GM23338 (cell line): ENCODE measurements at regions not wholly inside any gene's neighbourhood (a gene's known extent, or its start where the extent isn't known, plus 50 kb on each side); places are given as distances from the start of the nearest gene placed in this dataset.

ENCODE experiments used
- ATAC-seq: fragments of 200-7000 bp; cut with Tn5 transposase; 3 replicates; pipeline ENCODE4 v1.9.1; 2020
- DNase-seq: peaks from one replicate; pipeline ENCODE4 v3.0.0-alpha.2; 2015; ENCODE audit warnings: low spot score
- H2AFZ ChIP-seq: fragments of 200-600 bp; sonication (generic); 2 replicates; pipeline ENCODE4 v1.8.0; 2016; ENCODE audit warnings: antibody characterized with exemption, mild to moderate bottlenecking, moderate library complexity
- H3F3A ChIP-seq: fragments of 200-600 bp; sonication (generic); replicated peaks from 2 replicates; pipeline ENCODE4 v1.8.0; 2017; ENCODE audit warnings: antibody characterized with exemption, mixed run types, low read depth
- H3K27ac ChIP-seq: fragments of 200-600 bp; sonication (generic); 2 replicates; pipeline ENCODE4 v1.6.1; 2016; ENCODE audit warnings: low read depth
- H3K27me3 ChIP-seq: fragments of 200-600 bp; sonication (generic); 2 replicates; pipeline ENCODE4 v1.8.0; 2016; ENCODE audit warnings: mild to moderate bottlenecking, mixed run types, moderate library complexity; ENCODE audit not compliant: insufficient read depth
- H3K36me3 ChIP-seq: fragments of 200-600 bp; sonication (generic); 2 replicates; pipeline ENCODE4 v1.8.0; 2016; ENCODE audit warnings: mild to moderate bottlenecking; ENCODE audit not compliant: insufficient read depth
- H3K4me1 ChIP-seq: fragments of 200-600 bp; sonication (generic); 2 replicates; pipeline ENCODE4 v1.8.0; 2016; ENCODE audit warnings: mild to moderate bottlenecking, moderate library complexity; ENCODE audit not compliant: insufficient read depth
- H3K4me2 ChIP-seq: fragments of 200-600 bp; sonication (generic); 2 replicates; pipeline ENCODE4 v1.7.1; 2017; ENCODE audit warnings: mixed run types
- H3K4me3 ChIP-seq: fragments of 200-600 bp; sonication (generic); 2 replicates; pipeline ENCODE4 v1.6.1; 2016; ENCODE audit warnings: mixed run types
- H3K79me2 ChIP-seq: fragments of 200-600 bp; sonication (generic); replicated peaks from 2 replicates; pipeline ENCODE4 v1.8.0; 2017; ENCODE audit warnings: mild to moderate bottlenecking; ENCODE audit not compliant: insufficient read depth
- H3K9me2 ChIP-seq: fragments of 200-600 bp; sonication (generic); 2 replicates; pipeline ENCODE4 v1.8.0; 2017; ENCODE audit not compliant: insufficient read depth
- H4K20me1 ChIP-seq: fragments of 200-600 bp; sonication (generic); replicated peaks from 2 replicates; pipeline ENCODE4 v1.8.0; 2017; ENCODE audit warnings: mild to moderate bottlenecking; ENCODE audit not compliant: insufficient read depth
- H3K27ac Mint-ChIP-seq: 2 replicates; pipeline ENCODE4 v1.8.0; 2020; ENCODE audit warnings: inconsistent platforms, mild to moderate bottlenecking, moderate library complexity, mixed read lengths
- H3K27me3 Mint-ChIP-seq: 3 replicates; pipeline ENCODE4 v1.8.0; 2022; ENCODE audit warnings: low read depth, mild to moderate bottlenecking, moderate library complexity, mixed read lengths, inconsistent platforms; ENCODE audit not compliant: insufficient read depth, poor library complexity
- H3K36me3 Mint-ChIP-seq: 3 replicates; pipeline ENCODE4 v1.8.0; 2021; ENCODE audit warnings: low read depth, mild to moderate bottlenecking, inconsistent platforms, moderate library complexity, mixed read lengths
- H3K4me1 Mint-ChIP-seq: 3 replicates; pipeline ENCODE4 v1.8.0; 2020; ENCODE audit warnings: mild to moderate bottlenecking, inconsistent platforms, mixed read lengths
- H3K4me3 Mint-ChIP-seq: 3 replicates; pipeline ENCODE4 v1.8.0; 2021; ENCODE audit warnings: moderate library complexity, mild to moderate bottlenecking, inconsistent platforms, mixed read lengths
- H3K9me3 Mint-ChIP-seq: 3 replicates; pipeline ENCODE4 v1.8.0; 2020; ENCODE audit warnings: moderate library complexity, mild to moderate bottlenecking, inconsistent platforms, mixed read lengths
- CTCF ChIP-seq, 2 experiments: fragments of 200-600 bp in 1 of 2; sonication (generic) in 1 of 2; conservative IDR thresholded peaks; 2 replicates each; pipeline versions ENCODE4 v1.5.1 to v1.6.1; 2016 to 2017; ENCODE audit warnings: antibody characterized with exemption in 2 of 2, low read depth in 2 of 2, mild to moderate bottlenecking in 2 of 2, moderate library complexity in 1 of 2
- EZH2 ChIP-seq: fragments of 200-600 bp; sonication (generic); IDR thresholded peaks from one replicate; pipeline ENCODE4 v1.8.0; 2017; ENCODE audit warnings: antibody characterized with exemption, mild to moderate bottlenecking, low read depth; ENCODE audit not compliant: unreplicated experiment
- NANOG ChIP-seq: IDR thresholded peaks from 2 replicates; pipeline ENCODE4 v1.6.1; 2016; ENCODE audit warnings: antibody characterized with exemption, borderline replicate concordance
- REST ChIP-seq: IDR thresholded peaks from one replicate; pipeline ENCODE4 v1.6.1; 2018; ENCODE audit warnings: antibody characterized with exemption; ENCODE audit not compliant: unreplicated experiment
- ZNF331 ChIP-seq: fragments of 250-450 bp; sonication (Bioruptor Pico); IDR thresholded peaks from 2 replicates; pipeline ENCODE4 v1.5.0; 2020; ENCODE audit warnings: low read depth, mild to moderate bottlenecking, moderate library complexity
- TF ChIP-seq, protein P1 (sequence below): IDR thresholded peaks from 2 replicates; pipeline ENCODE4 v1.6.1; 2016; ENCODE audit warnings: antibody characterized with exemption
- TF ChIP-seq, protein P2 (sequence below): fragments of 250-450 bp; sonication (Bioruptor Pico); IDR thresholded peaks from 2 replicates; pipeline ENCODE4 v1.5.0; 2020; ENCODE audit warnings: mild to moderate bottlenecking, moderate library complexity

GRCh38 chr2:171249689-171250088 is 89.0 kb upstream of the TLK1 start:
- H3K4me1 Mint-ChIP-seq, result peaks cover 3% of the 10 kb centered on the region
- TF ChIP-seq NANOG, result no peak
- ATAC-seq, result no peak
- no peak for DNase-seq
- no peak overlapping the region for H3K27ac ChIP-seq
- H3K36me3 ChIP-seq, result peaks cover 8% of the 10 kb centered on the region
- H3K36me3 Mint-ChIP-seq, result peaks cover 27% of the 10 kb centered on the region
- no peaks in the 10 kb centered on the region for H3F3A ChIP-seq
- H3K9me3 Mint-ChIP-seq, result peaks cover 27% of the 10 kb centered on the region
- H3K27ac Mint-ChIP-seq, result no peak overlapping the region; the same call in 1 of the 2 replicates
- no peak overlapping the region for H3K4me3 ChIP-seq
- H3K27me3 Mint-ChIP-seq, result no peaks in the 10 kb centered on the region
- H3K4me3 Mint-ChIP-seq, result no peak overlapping the region
- H3K4me2 ChIP-seq, result no peak overlapping the region
- H3K27me3 ChIP-seq, result no peaks in the 10 kb centered on the region
- no peaks in the 10 kb centered on the region for H3K4me1 ChIP-seq
- no peaks in the 10 kb centered on the region for H3K9me2 ChIP-seq
- no peak overlapping the region for H2AFZ ChIP-seq
- no peaks in the 10 kb centered on the region for H3K79me2 ChIP-seq
- H4K20me1 ChIP-seq, result no peaks in the 10 kb centered on the region

GRCh38 chr2:171247741-171248662 is 87.3 kb upstream of the TLK1 start:
- Mint-ChIP-seq H3K27ac (no peak overlapping the region), H3K36me3 (peaks cover 37% of the 10 kb centered on the region)
- TF ChIP-seq, protein P1, sequence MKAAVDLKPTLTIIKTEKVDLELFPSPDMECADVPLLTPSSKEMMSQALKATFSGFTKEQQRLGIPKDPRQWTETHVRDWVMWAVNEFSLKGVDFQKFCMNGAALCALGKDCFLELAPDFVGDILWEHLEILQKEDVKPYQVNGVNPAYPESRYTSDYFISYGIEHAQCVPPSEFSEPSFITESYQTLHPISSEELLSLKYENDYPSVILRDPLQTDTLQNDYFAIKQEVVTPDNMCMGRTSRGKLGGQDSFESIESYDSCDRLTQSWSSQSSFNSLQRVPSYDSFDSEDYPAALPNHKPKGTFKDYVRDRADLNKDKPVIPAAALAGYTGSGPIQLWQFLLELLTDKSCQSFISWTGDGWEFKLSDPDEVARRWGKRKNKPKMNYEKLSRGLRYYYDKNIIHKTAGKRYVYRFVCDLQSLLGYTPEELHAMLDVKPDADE, result no peak
- TF ChIP-seq ZNF331 (CRISPR knock-in tag), result no peak
- TF ChIP-seq, protein P2, sequence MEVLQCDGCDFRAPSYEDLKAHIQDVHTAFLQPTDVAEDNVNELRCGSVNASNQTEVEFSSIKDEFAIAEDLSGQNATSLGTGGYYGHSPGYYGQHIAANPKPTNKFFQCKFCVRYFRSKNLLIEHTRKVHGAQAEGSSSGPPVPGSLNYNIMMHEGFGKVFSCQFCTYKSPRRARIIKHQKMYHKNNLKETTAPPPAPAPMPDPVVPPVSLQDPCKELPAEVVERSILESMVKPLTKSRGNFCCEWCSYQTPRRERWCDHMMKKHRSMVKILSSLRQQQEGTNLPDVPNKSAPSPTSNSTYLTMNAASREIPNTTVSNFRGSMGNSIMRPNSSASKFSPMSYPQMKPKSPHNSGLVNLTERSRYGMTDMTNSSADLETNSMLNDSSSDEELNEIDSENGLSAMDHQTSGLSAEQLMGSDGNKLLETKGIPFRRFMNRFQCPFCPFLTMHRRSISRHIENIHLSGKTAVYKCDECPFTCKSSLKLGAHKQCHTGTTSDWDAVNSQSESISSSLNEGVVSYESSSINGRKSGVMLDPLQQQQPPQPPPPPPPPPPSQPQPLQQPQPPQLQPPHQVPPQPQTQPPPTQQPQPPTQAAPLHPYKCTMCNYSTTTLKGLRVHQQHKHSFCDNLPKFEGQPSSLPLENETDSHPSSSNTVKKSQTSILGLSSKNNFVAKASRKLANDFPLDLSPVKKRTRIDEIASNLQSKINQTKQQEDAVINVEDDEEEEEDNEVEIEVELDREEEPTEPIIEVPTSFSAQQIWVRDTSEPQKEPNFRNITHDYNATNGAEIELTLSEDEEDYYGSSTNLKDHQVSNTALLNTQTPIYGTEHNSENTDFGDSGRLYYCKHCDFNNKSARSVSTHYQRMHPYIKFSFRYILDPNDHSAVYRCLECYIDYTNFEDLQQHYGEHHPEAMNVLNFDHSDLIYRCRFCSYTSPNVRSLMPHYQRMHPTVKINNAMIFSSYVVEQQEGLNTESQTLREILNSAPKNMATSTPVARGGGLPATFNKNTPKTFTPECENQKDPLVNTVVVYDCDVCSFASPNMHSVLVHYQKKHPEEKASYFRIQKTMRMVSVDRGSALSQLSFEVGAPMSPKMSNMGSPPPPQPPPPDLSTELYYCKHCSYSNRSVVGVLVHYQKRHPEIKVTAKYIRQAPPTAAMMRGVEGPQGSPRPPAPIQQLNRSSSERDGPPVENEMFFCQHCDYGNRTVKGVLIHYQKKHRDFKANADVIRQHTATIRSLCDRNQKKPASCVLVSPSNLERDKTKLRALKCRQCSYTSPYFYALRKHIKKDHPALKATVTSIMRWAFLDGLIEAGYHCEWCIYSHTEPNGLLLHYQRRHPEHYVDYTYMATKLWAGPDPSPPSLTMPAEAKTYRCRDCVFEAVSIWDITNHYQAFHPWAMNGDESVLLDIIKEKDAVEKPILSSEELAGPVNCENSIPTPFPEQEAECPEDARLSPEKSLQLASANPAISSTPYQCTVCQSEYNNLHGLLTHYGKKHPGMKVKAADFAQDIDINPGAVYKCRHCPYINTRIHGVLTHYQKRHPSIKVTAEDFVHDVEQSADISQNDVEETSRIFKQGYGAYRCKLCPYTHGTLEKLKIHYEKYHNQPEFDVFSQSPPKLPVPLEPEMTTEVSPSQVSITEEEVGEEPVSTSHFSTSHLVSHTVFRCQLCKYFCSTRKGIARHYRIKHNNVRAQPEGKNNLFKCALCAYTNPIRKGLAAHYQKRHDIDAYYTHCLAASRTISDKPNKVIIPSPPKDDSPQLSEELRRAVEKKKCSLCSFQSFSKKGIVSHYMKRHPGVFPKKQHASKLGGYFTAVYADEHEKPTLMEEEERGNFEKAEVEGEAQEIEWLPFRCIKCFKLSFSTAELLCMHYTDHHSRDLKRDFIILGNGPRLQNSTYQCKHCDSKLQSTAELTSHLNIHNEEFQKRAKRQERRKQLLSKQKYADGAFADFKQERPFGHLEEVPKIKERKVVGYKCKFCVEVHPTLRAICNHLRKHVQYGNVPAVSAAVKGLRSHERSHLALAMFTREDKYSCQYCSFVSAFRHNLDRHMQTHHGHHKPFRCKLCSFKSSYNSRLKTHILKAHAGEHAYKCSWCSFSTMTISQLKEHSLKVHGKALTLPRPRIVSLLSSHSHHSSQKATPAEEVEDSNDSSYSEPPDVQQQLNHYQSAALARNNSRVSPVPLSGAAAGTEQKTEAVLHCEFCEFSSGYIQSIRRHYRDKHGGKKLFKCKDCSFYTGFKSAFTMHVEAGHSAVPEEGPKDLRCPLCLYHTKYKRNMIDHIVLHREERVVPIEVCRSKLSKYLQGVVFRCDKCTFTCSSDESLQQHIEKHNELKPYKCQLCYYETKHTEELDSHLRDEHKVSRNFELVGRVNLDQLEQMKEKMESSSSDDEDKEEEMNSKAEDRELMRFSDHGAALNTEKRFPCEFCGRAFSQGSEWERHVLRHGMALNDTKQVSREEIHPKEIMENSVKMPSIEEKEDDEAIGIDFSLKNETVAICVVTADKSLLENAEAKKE (CRISPR knock-in tag), result no peak
- no peak for TF ChIP-seq EZH2
- TF ChIP-seq CTCF (conservative IDR thresholded peaks at IDR 0.05; ENCODE audit: low read depth in 2 of 2), result no peak
- TF ChIP-seq REST, result no peak

More at GRCh38 chr2:171247741-171248662, 87.3 kb upstream of the TLK1 start:
- ATAC-seq (no peak), DNase-seq (no peak)
- Histone ChIP-seq H4K20me1 (no peaks in the 10 kb centered on the region), H3K9me2 (peaks cover 11% of the 10 kb centered on the region; the same call in 1 of the 2 replicates), H3K27ac (no peak overlapping the region), H3K4me2 (no peak overlapping the region), H2AFZ (peak overlapping the region; percentile 74), H3K4me1 (no peaks in the 10 kb centered on the region), H3F3A (no peaks in the 10 kb centered on the region; the same call in 1 of the 2 replicates), H3K4me3 (no peak overlapping the region), H3K79me2 (no peaks in the 10 kb centered on the region), H3K27me3 (no peaks in the 10 kb centered on the region), H3K36me3 (peaks cover 8% of the 10 kb centered on the region)
- H3K9me3 Mint-ChIP-seq, result peaks cover 37% of the 10 kb centered on the region
- H3K27me3 Mint-ChIP-seq, result peaks cover 3% of the 10 kb centered on the region
- peaks cover 11% of the 10 kb centered on the region for H3K4me1 Mint-ChIP-seq
- no peak overlapping the region for H3K4me3 Mint-ChIP-seq
